ENCODE measurements at regions not wholly inside any gene's neighbourhood (a gene's known extent, or its start where the extent isn't known, plus 50 kb on each side); places are given as distances from the start of the nearest gene placed in this dataset.

DNA sequence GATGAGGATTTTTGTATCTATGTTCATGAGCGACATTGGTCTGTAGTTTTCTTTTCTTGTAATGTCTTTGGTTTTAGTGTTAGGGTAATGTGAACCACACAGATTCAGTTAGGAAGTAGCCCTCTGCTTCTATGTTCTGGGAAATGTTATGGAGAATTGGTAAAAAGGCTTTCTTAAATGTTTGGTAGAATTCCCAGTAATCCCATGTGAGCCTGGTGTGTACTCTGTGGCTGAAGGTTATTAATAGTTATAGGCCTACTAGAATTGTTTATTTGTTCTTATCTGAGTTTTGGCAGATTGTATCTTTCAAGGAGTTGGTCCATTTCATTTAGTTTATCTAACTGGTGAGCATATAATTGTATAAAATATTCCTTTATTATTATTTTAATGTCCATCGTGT, 484.6 kb upstream of the GHITM start:
- no peak for TF ChIP-seq POLR2A (IDR thresholded peaks at IDR 0.05)
- TF ChIP-seq, protein P1, sequence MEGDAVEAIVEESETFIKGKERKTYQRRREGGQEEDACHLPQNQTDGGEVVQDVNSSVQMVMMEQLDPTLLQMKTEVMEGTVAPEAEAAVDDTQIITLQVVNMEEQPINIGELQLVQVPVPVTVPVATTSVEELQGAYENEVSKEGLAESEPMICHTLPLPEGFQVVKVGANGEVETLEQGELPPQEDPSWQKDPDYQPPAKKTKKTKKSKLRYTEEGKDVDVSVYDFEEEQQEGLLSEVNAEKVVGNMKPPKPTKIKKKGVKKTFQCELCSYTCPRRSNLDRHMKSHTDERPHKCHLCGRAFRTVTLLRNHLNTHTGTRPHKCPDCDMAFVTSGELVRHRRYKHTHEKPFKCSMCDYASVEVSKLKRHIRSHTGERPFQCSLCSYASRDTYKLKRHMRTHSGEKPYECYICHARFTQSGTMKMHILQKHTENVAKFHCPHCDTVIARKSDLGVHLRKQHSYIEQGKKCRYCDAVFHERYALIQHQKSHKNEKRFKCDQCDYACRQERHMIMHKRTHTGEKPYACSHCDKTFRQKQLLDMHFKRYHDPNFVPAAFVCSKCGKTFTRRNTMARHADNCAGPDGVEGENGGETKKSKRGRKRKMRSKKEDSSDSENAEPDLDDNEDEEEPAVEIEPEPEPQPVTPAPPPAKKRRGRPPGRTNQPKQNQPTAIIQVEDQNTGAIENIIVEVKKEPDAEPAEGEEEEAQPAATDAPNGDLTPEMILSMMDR (IDR thresholded peaks at IDR 0.05), result no peak

All from prostate gland (tissue), 2 donors.